H9 (cell line): ENCODE measurements at regions not wholly inside any gene's neighbourhood (a gene's known extent, or its start where the extent isn't known, plus 50 kb on each side); places are given as distances from the start of the nearest gene placed in this dataset.

Source experiments
- DNase-seq: peaks from one replicate; pipeline ENCODE4 v3.0.0-alpha.2; 2017
- H2AFZ ChIP-seq: one replicate; pipeline ENCODE4 v1.6.1; 2013; ENCODE audit warnings: mild to moderate bottlenecking, low read length, control low read depth, moderate library complexity
- H2AK5ac ChIP-seq: 2 replicates; pipeline ENCODE4 v1.6.1; 2013; ENCODE audit warnings: low read length, control low read depth, mixed read lengths; ENCODE audit not compliant: insufficient read length
- H2BK120ac ChIP-seq: one replicate; pipeline ENCODE4 v1.6.1; 2013; ENCODE audit warnings: low read depth, mild to moderate bottlenecking, low read length, control low read depth, inconsistent platforms; ENCODE audit not compliant: poor library complexity, severe bottlenecking
- H2BK12ac ChIP-seq: 2 replicates; pipeline ENCODE4 v1.6.1; 2013; ENCODE audit warnings: low read length, control low read depth, mixed read lengths, low read depth; ENCODE audit not compliant: insufficient read length
- H2BK15ac ChIP-seq: 2 replicates; pipeline ENCODE4 v1.6.1; 2013; ENCODE audit warnings: low read depth, low read length, control low read depth
- H2BK20ac ChIP-seq: one replicate; pipeline ENCODE4 v1.6.1; 2013; ENCODE audit warnings: low read depth, mild to moderate bottlenecking, low read length, control low read depth, inconsistent platforms; ENCODE audit not compliant: poor library complexity, severe bottlenecking
- H2BK5ac ChIP-seq: 2 replicates; pipeline ENCODE4 v1.6.1; 2013; ENCODE audit warnings: low read length, control low read depth, mixed read lengths; ENCODE audit not compliant: insufficient read length
- H3K14ac ChIP-seq: 2 replicates; pipeline ENCODE4 v1.6.1; 2013; ENCODE audit warnings: low read length, control low read depth; ENCODE audit not compliant: insufficient read depth
- H3K18ac ChIP-seq: 2 replicates; pipeline ENCODE4 v1.6.1; 2013; ENCODE audit warnings: low read depth, mild to moderate bottlenecking, mixed read lengths, low read length, control low read depth; ENCODE audit not compliant: insufficient read length
- H3K23ac ChIP-seq: 2 replicates; pipeline ENCODE4 v1.6.1; 2013; ENCODE audit warnings: low read length, control low read depth, mixed read lengths, low read depth; ENCODE audit not compliant: insufficient read length
- H3K23me2 ChIP-seq: 2 replicates; pipeline ENCODE4 v1.6.1; 2013; ENCODE audit warnings: low read depth, mild to moderate bottlenecking, mixed read lengths, low read length, control low read depth; ENCODE audit not compliant: insufficient read length, poor library complexity, severe bottlenecking
- H3K27ac ChIP-seq: 2 replicates; pipeline ENCODE4 v1.5.1; 2013; ENCODE audit warnings: low read length, control low read depth, mixed read lengths, low read depth; ENCODE audit not compliant: insufficient read length
- H3K27me3 ChIP-seq: 2 replicates; pipeline ENCODE4 v1.6.1; 2013; ENCODE audit warnings: low read length, control low read depth, inconsistent platforms; ENCODE audit not compliant: insufficient read depth
- H3K4ac ChIP-seq: 2 replicates; pipeline ENCODE4 v1.6.1; 2013; ENCODE audit warnings: low read depth, mild to moderate bottlenecking, control low read depth, inconsistent platforms, low read length, moderate library complexity
- H3K4me1 ChIP-seq: 2 replicates; pipeline ENCODE4 v1.6.1; 2013; ENCODE audit warnings: low read length, control low read depth, inconsistent platforms; ENCODE audit not compliant: insufficient read depth
- H3K4me2 ChIP-seq: 2 replicates; pipeline ENCODE4 v1.6.1; 2013; ENCODE audit warnings: low read length, control low read depth, mixed read lengths; ENCODE audit not compliant: insufficient read length, insufficient read depth
- H3K56ac ChIP-seq: 2 replicates; pipeline ENCODE4 v1.6.1; 2013; ENCODE audit warnings: low read depth, mild to moderate bottlenecking, mixed read lengths, low read length, control low read depth; ENCODE audit not compliant: insufficient read length
- H3K79me1 ChIP-seq: 2 replicates; pipeline ENCODE4 v1.6.1; 2013; ENCODE audit warnings: low read depth, mild to moderate bottlenecking, moderate library complexity, low read length, control low read depth, inconsistent platforms; ENCODE audit not compliant: insufficient read depth, poor library complexity, severe bottlenecking
- H3K79me2 ChIP-seq: 2 replicates; pipeline ENCODE4 v1.6.1; 2013; ENCODE audit warnings: low read length, control low read depth, inconsistent platforms; ENCODE audit not compliant: insufficient read depth
- H3K9ac ChIP-seq: 2 replicates; pipeline ENCODE4 v1.6.1; 2013; ENCODE audit warnings: low read length, control low read depth, mixed read lengths; ENCODE audit not compliant: insufficient read length; ENCODE audit errors: extremely low read depth
- H3K9me3 ChIP-seq: one replicate; pipeline ENCODE4 v1.6.1; 2013; ENCODE audit warnings: low read depth, low read length, inconsistent platforms; ENCODE audit not compliant: control insufficient read depth
- H3T11ph ChIP-seq: one replicate; pipeline ENCODE4 v1.6.1; 2013; ENCODE audit warnings: mild to moderate bottlenecking, low read length, control low read depth, inconsistent platforms
- H4K20me1 ChIP-seq: one replicate; pipeline ENCODE4 v1.6.1; 2013; ENCODE audit not compliant: control insufficient read depth, insufficient read length, insufficient read depth
- H4K5ac ChIP-seq: 2 replicates; pipeline ENCODE4 v1.6.1; 2013; ENCODE audit warnings: low read depth, mild to moderate bottlenecking, mixed read lengths, low read length, control low read depth; ENCODE audit not compliant: insufficient read length
- H4K8ac ChIP-seq: replicated peaks from 2 replicates; pipeline ENCODE4 v1.6.1; 2013; ENCODE audit warnings: low read length, control low read depth, mixed read lengths, low read depth; ENCODE audit not compliant: insufficient read length
- H4K91ac ChIP-seq: 2 replicates; pipeline ENCODE4 v1.6.1; 2013; ENCODE audit warnings: low read depth, mild to moderate bottlenecking, moderate library complexity, mixed read lengths, low read length, control low read depth; ENCODE audit not compliant: insufficient read length
- H3K27ac Mint-ChIP-seq, 3 experiments: 2 replicates in 2 of 3; 3 replicates in 1 of 3; pipeline ENCODE4 v1.8.0; 2020 to 2021; ENCODE audit warnings: mixed read lengths in 3 of 3, mild to moderate bottlenecking in 1 of 3, moderate library complexity in 1 of 3
- H3K27me3 Mint-ChIP-seq: 2 replicates; pipeline ENCODE4 v1.8.0; 2021; ENCODE audit warnings: low read depth, mild to moderate bottlenecking, moderate library complexity, mixed read lengths
- H3K36me3 Mint-ChIP-seq, 3 experiments: 2 replicates in 2 of 3; 3 replicates in 1 of 3; pipeline ENCODE4 v1.8.0; 2020 to 2021; ENCODE audit warnings: low read depth in 3 of 3, mixed read lengths in 3 of 3; ENCODE audit not compliant: insufficient read depth in 1 of 3
- H3K4me1 Mint-ChIP-seq, 2 experiments: 2 replicates each; pipeline ENCODE4 v1.8.0; 2020; ENCODE audit warnings: mixed read lengths in 2 of 2
- H3K4me3 Mint-ChIP-seq, 2 experiments: 2 replicates in 1 of 2; 3 replicates in 1 of 2; pipeline ENCODE4 v1.8.0; 2020 to 2021; ENCODE audit warnings: mild to moderate bottlenecking in 2 of 2, mixed read lengths in 2 of 2, moderate library complexity in 1 of 2
- H3K9me3 Mint-ChIP-seq, 2 experiments: 2 replicates in 1 of 2; 3 replicates in 1 of 2; pipeline ENCODE4 v1.8.0; 2020; ENCODE audit warnings: mild to moderate bottlenecking in 2 of 2, mixed read lengths in 2 of 2, moderate library complexity in 1 of 2
- CTCF ChIP-seq: fragments of 200-600 bp; sonication (generic); conservative IDR thresholded peaks from 3 replicates; pipeline ENCODE4 v1.8.0; 2021; ENCODE audit warnings: antibody characterized with exemption, mild to moderate bottlenecking
- WGBS: extraction: QIAGEN DNeasy Blood & Tissue Kit; methylation state at CpG from one replicate; pipeline ENCODE4 v1.1.7; 2013; ENCODE audit warnings: missing lambda C conversion rate, low lambda C conversion rate, mixed read lengths; ENCODE audit not compliant: insufficient read length; ENCODE audit errors: extremely low coverage; 5-methylcytosine and 5-hydroxymethylcytosine counted together

GRCh38 chr4:130403221-130403620 is 1307.3 kb downstream of the C4orf33 start:
- DNase-seq: peak; percentile 58

More at GRCh38 chr4:130403221-130403620, 1307.3 kb downstream of the C4orf33 start:
- no peak overlapping the region for H4K91ac ChIP-seq
- Mint-ChIP-seq H3K4me1 (no peaks in the 10 kb centered on the region), H3K27me3 (no peaks in the 10 kb centered on the region), H3K27ac (no peak overlapping the region), H3K36me3 (no peaks in the 10 kb centered on the region; a peak in 2 of 7 replicates), H3K9me3 (no peaks in the 10 kb centered on the region; a peak in 1 of 5 replicates), H3K4me3 (no peak overlapping the region)
- H2BK20ac ChIP-seq: no peak overlapping the region
- no peak overlapping the region for H3K18ac ChIP-seq
- no peak overlapping the region for H3T11ph ChIP-seq
- H4K20me1 ChIP-seq: no peaks in the 10 kb centered on the region
- H3K4me2 ChIP-seq: no peak overlapping the region
- H2BK15ac ChIP-seq: no peak overlapping the region
- no peak overlapping the region for H3K14ac ChIP-seq
- H2AFZ ChIP-seq: no peak overlapping the region
- no peak overlapping the region for H3K56ac ChIP-seq
- H3K27ac ChIP-seq: no peak overlapping the region
- H3K79me2 ChIP-seq: no peaks in the 10 kb centered on the region
- H3K4me1 ChIP-seq: no peaks in the 10 kb centered on the region
- no peak overlapping the region for H2BK12ac ChIP-seq
- H4K5ac ChIP-seq: no peak overlapping the region
- no peaks in the 10 kb centered on the region for H3K27me3 ChIP-seq
- H3K9ac ChIP-seq: no peak overlapping the region
- no peak overlapping the region for H4K8ac ChIP-seq
- H3K23ac ChIP-seq: no peak overlapping the region
- H3K79me1 ChIP-seq: no peaks in the 10 kb centered on the region
- WGBS: no CpG with 5 or more reads among the region's 3 CpGs
- H3K4ac ChIP-seq: no peak overlapping the region
- H3K9me3 ChIP-seq: no peaks in the 10 kb centered on the region
- no peak overlapping the region for H2BK5ac ChIP-seq
- H3K23me2 ChIP-seq: no peaks in the 10 kb centered on the region
- peak; percentile 29; the same call in 1 of the 3 replicates for TF ChIP-seq CTCF
- H2BK120ac ChIP-seq: no peak overlapping the region
- no peak overlapping the region for H2AK5ac ChIP-seq
